BLaER1 treated with 17β-estradiol and CSF1 and Interleukin-3, amounts not matched to agents 10 nM and 100 nM (cell line): ENCODE measurements at regions not wholly inside any gene's neighbourhood (a gene's known extent, or its start where the extent isn't known, plus 50 kb on each side); places are given as distances from the start of the nearest gene placed in this dataset.
A peak's percentile ranks its signal among the peaks of the same experiment; 100 is the strongest.

Experiments used
- H3K27ac ChIP-seq, 11 experiments: shearing (Covaris generic); formaldehyde crosslinking; 2 replicates each; pipeline ENCODE4 v1.8.1; 2022
- H3K27me3 ChIP-seq, 11 experiments: shearing (Covaris generic); formaldehyde crosslinking; 2 replicates each; pipeline ENCODE4 v1.8.1; 2022
- H3K36me3 ChIP-seq, 11 experiments: shearing (Covaris generic); formaldehyde crosslinking; 2 replicates each; pipeline ENCODE4 v1.8.1; 2022
- H3K4me1 ChIP-seq, 10 experiments: shearing (Covaris generic); formaldehyde crosslinking; 2 replicates each; pipeline ENCODE4 v1.8.1; 2022
- H3K4me2 ChIP-seq, 11 experiments: shearing (Covaris generic); formaldehyde crosslinking; 2 replicates each; pipeline ENCODE4 v1.8.1; 2022
- H3K4me3 ChIP-seq, 10 experiments: shearing (Covaris generic); formaldehyde crosslinking; 2 replicates each; pipeline ENCODE4 v1.8.1; 2022
- H3K9ac ChIP-seq, 11 experiments: shearing (Covaris generic); formaldehyde crosslinking; 2 replicates each; pipeline ENCODE4 v1.8.1; 2022
- H3K9me3 ChIP-seq, 11 experiments: shearing (Covaris generic); formaldehyde crosslinking; replicated peaks in 1 of 11; 2 replicates each; pipeline ENCODE4 v1.8.1; 2022
- H4K20me1 ChIP-seq, 11 experiments: shearing (Covaris generic); formaldehyde crosslinking; 2 replicates each; pipeline ENCODE4 v1.8.1; 2022
- Cebpa-rat ChIP-seq, 11 experiments: shearing (Covaris generic); IDR thresholded peaks; 2 replicates each; pipeline ENCODE4 v1.8.1; 2022

- Histone ChIP-seq H3K4me1 (no peaks in the 10 kb centered on the region), H3K27me3 (no peaks in the 10 kb centered on the region), H4K20me1 (no peaks in the 10 kb centered on the region), H3K9ac (no peak overlapping the region), H3K36me3 (no peaks in the 10 kb centered on the region), H3K4me3 (no peak overlapping the region), H3K9me3 (no peaks in the 10 kb centered on the region; a peak in 2 of 22 replicates), H3K27ac (no peak overlapping the region), H3K4me2 (no peak overlapping the region)
- TF ChIP-seq Cebpa-rat (IDR thresholded peaks at IDR 0.05) = no peak
Measured at GRCh38 chr4:123862812-123863211, 466.2 kb downstream of the SPRY1 start.

- Histone ChIP-seq H4K20me1 (no peaks in the 10 kb centered on the region), H3K9me3 (peaks cover 0 to 5% (median 0%) of the 10 kb centered on the region in 11 experiments; a peak in 3 of 22 replicates), H3K36me3 (no peaks in the 10 kb centered on the region), H3K4me1 (peaks cover 0 to 5% (median 0%) of the 10 kb centered on the region in 10 experiments; a peak in 2 of 20 replicates), H3K27ac (no peak overlapping the region), H3K4me3 (no peak overlapping the region), H3K27me3 (no peaks in the 10 kb centered on the region), H3K4me2 (no peak overlapping the region), H3K9ac (no peak overlapping the region)
- no peak for TF ChIP-seq Cebpa-rat (IDR thresholded peaks at IDR 0.05)
Measured at GRCh38 chr4:123866796-123867195, 470.2 kb downstream of the SPRY1 start.

- no peak overlapping the region for H3K27ac ChIP-seq
- no peaks in the 10 kb centered on the region for H3K36me3 ChIP-seq
- H3K4me2 ChIP-seq = no peak overlapping the region
- H4K20me1 ChIP-seq = no peaks in the 10 kb centered on the region
- no peak overlapping the region for H3K9ac ChIP-seq
- TF ChIP-seq Cebpa-rat (IDR thresholded peaks at IDR 0.05) = peak in 1 of 11 experiments; percentile 9; a peak in 2 of 22 replicates
- peaks cover 0 to 5% (median 0%) of the 10 kb centered on the region in 11 experiments; a peak in 3 of 22 replicates for H3K9me3 ChIP-seq
- peaks cover 0 to 5% (median 0%) of the 10 kb centered on the region in 10 experiments; a peak in 2 of 20 replicates for H3K4me1 ChIP-seq
- no peaks in the 10 kb centered on the region for H3K27me3 ChIP-seq
- no peak overlapping the region for H3K4me3 ChIP-seq
Measured at GRCh38 chr4:123867910-123868587, 471.5 kb downstream of the SPRY1 start.

- H3K4me3 ChIP-seq = no peak overlapping the region
- H3K4me1 ChIP-seq = peaks cover 0 to 5% (median 0%) of the 10 kb centered on the region in 10 experiments; a peak in 2 of 20 replicates
- no peaks in the 10 kb centered on the region for H4K20me1 ChIP-seq
- H3K27me3 ChIP-seq = no peaks in the 10 kb centered on the region
- no peak overlapping the region for H3K9ac ChIP-seq
- no peak overlapping the region for H3K4me2 ChIP-seq
- H3K9me3 ChIP-seq = peaks cover 0 to 5% (median 0%) of the 10 kb centered on the region in 11 experiments; a peak in 3 of 22 replicates
- no peak for TF ChIP-seq Cebpa-rat (IDR thresholded peaks at IDR 0.05)
- H3K36me3 ChIP-seq = no peaks in the 10 kb centered on the region
- no peak overlapping the region for H3K27ac ChIP-seq
Measured at GRCh38 chr4:123869286-123870215, 473.0 kb downstream of the SPRY1 start.

GRCh38 chr4:123870216-123870876 is 473.8 kb downstream of the SPRY1 start:
- no peak overlapping the region for H3K4me3 ChIP-seq
- H3K9ac ChIP-seq = no peak overlapping the region
- peaks cover 0 to 5% (median 0%) of the 10 kb centered on the region in 11 experiments; a peak in 3 of 22 replicates for H3K9me3 ChIP-seq
- no peak overlapping the region for H3K4me2 ChIP-seq
- peaks cover 0 to 5% (median 0%) of the 10 kb centered on the region in 10 experiments; a peak in 2 of 20 replicates for H3K4me1 ChIP-seq
- H3K27me3 ChIP-seq = no peaks in the 10 kb centered on the region
- no peak overlapping the region for H3K27ac ChIP-seq
- H4K20me1 ChIP-seq = no peaks in the 10 kb centered on the region
- H3K36me3 ChIP-seq = no peaks in the 10 kb centered on the region
- TF ChIP-seq Cebpa-rat (IDR thresholded peaks at IDR 0.05) = no peak

- H3K9ac ChIP-seq = no peak overlapping the region
- H4K20me1 ChIP-seq = no peaks in the 10 kb centered on the region
- no peak overlapping the region for H3K4me3 ChIP-seq
- H3K4me1 ChIP-seq = peaks cover 0 to 5% (median 0%) of the 10 kb centered on the region in 10 experiments; a peak in 2 of 20 replicates
- H3K36me3 ChIP-seq = no peaks in the 10 kb centered on the region
- peak overlapping the region in 2 of 11 experiments; percentile 12 to 15; a peak in 2 of 22 replicates for H3K4me2 ChIP-seq
- peaks cover 0 to 5% (median 0%) of the 10 kb centered on the region in 11 experiments; a peak in 3 of 22 replicates for H3K9me3 ChIP-seq
- no peaks in the 10 kb centered on the region for H3K27me3 ChIP-seq
- H3K27ac ChIP-seq = no peak overlapping the region
- TF ChIP-seq Cebpa-rat (IDR thresholded peaks at IDR 0.05) = no peak
Measured at GRCh38 chr4:123871341-123871740, 474.7 kb downstream of the SPRY1 start.

- Histone ChIP-seq H3K4me2 (no peak overlapping the region), H3K27me3 (no peaks in the 10 kb centered on the region), H3K4me3 (no peak overlapping the region), H4K20me1 (no peaks in the 10 kb centered on the region), H3K4me1 (peaks cover 0 to 5% (median 0%) of the 10 kb centered on the region in 10 experiments; a peak in 2 of 20 replicates), H3K36me3 (no peaks in the 10 kb centered on the region), H3K9ac (no peak overlapping the region), H3K9me3 (peaks cover 0 to 6% (median 0%) of the 10 kb centered on the region in 11 experiments; a peak in 1 of 22 replicates), H3K27ac (no peak overlapping the region)
- TF ChIP-seq Cebpa-rat (IDR thresholded peaks at IDR 0.05) = no peak
Measured at GRCh38 chr4:123874063-123874462, 477.5 kb downstream of the SPRY1 start.

- TF ChIP-seq Cebpa-rat (IDR thresholded peaks at IDR 0.05) = no peak
Measured at GRCh38 chr4:123876143-123876542, 479.5 kb downstream of the SPRY1 start.

More at GRCh38 chr4:123876143-123876542, 479.5 kb downstream of the SPRY1 start:
- H3K36me3 ChIP-seq = no peaks in the 10 kb centered on the region
- H3K9me3 ChIP-seq = peaks cover 0 to 6% (median 0%) of the 10 kb centered on the region in 11 experiments; a peak in 1 of 22 replicates
- H4K20me1 ChIP-seq = no peaks in the 10 kb centered on the region
- no peak overlapping the region for H3K4me3 ChIP-seq
- H3K27ac ChIP-seq = no peak overlapping the region
- no peaks in the 10 kb centered on the region for H3K27me3 ChIP-seq
- no peak overlapping the region for H3K4me2 ChIP-seq
- no peak overlapping the region for H3K9ac ChIP-seq
- H3K4me1 ChIP-seq = peaks cover 0 to 5% (median 0%) of the 10 kb centered on the region in 10 experiments; a peak in 2 of 20 replicates
